Inflammatory macrophage treated with lipopolysaccharide for 4 hours (primary cell): ENCODE measurements at regions not wholly inside any gene's neighbourhood (a gene's known extent, or its start where the extent isn't known, plus 50 kb on each side); places are given as distances from the start of the nearest gene placed in this dataset.
A peak's percentile ranks its signal among the peaks of the same experiment; 100 is the strongest.
"Not testable (repeated sequence)": the region's sequence is repeated elsewhere in the genome, so short reads cannot be mapped to it uniquely, and the experiment has no call there.

Source experiments
- DNase-seq: peaks from one replicate; pipeline ENCODE4 v3.0.0-alpha.2; 2020

DNA sequence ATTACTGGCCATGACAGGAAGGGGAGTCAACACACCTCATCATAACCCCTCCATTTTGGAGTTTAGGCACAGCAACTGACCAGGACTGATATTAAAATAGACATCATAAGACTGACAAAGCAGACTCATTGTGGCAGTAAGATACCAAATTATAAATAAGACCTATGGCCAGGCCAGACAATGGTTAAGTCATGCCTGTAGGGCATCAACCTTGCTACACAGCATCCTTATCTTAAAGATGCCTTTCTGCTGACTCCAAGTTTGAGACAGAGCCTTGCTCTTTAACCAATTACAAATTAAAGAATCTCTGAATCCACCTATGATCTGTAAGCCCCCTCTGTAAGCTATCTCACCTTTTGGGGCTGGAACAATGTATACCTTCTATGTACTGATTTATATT lies 65.5 kb downstream of the VCX2 start:
- DNase-seq = no peak

DNA sequence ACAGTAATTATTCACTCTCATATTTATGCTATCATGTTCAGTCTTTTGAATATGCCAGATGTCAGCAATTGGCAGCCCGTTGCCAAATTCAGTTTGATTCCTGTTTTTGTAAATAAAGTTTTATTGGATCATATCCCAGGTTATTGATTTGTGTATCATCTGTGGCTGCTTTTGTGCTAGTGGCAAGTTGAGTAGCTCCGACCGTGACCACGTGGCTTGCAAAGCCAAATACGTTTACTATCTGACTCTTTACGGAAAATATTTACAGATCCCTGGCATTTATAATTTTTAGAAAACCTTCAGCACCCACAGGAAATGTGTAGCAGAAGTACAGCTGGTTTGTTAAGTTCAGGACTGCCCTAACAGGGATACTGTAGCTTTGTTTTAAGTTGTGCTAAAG lies 67.4 kb downstream of the VCX2 start:
- DNase-seq = no peak

DNA sequence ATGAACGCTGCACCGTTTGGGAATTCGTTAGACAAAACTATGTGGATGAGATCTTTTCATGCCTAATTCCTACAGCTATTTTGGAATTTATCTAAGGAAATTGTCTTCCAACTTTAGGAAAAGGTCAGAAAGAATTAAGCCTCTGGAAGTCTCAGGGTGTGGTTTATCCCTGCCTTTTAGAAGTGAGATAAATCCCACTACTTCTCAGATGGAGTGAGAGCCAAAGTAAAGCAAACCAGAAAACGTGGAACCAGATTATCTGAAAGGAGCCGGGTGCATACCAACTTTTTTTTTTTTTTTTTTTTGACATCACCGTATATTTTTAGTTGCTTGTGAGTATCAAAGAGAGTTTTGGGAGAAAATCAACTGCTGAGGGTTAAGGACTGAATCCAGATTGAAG lies 79.6 kb downstream of the VCX2 start:
- DNase-seq = no peak

DNA sequence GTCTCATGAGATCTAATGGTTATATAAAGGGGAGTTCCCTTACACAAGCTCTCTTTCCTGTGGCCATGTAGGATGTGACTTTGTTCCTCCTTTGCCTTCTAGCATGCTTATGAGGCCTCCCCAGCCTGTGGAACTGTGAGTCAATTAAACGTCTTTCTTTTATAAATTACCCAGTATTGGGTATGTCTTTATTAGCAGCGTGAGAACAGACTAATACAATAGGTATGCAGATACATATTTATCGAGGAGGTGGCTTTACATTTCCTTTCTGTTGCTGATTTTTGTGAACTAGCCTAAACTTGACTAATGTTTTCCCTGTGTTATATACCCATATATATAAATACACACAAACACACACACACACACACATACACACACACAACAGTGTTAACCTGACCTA lies 80.2 kb downstream of the VCX2 start:
- DNase-seq = no peak

- DNase-seq = no peak
These were observed 80.6 kb downstream of the VCX2 start for GRCh38 chrX:8090482-8090881.

GRCh38 chrX:8089141-8089540 lies 81.9 kb downstream of the VCX2 start:
- DNase-seq = no peak

GRCh38 chrX:8084006-8084405 lies 87.1 kb downstream of the VCX2 start:
- no peak for DNase-seq

- DNase-seq = no peak
These were observed 87.8 kb downstream of the VCX2 start for GRCh38 chrX:8083286-8083685.

GRCh38 chrX:8075636-8076035 lies 95.4 kb downstream of the VCX2 start:
- no peak for DNase-seq

- no peak for DNase-seq
These were observed 103.2 kb downstream of the VCX2 start for GRCh38 chrX:8067754-8068462.

- no peak for DNase-seq
These were observed 118.2 kb downstream of the VCX2 start for GRCh38 chrX:8052909-8053308.

- no peak for DNase-seq
These were observed 121.2 kb downstream of the VCX2 start for GRCh38 chrX:8049827-8050226.

DNA sequence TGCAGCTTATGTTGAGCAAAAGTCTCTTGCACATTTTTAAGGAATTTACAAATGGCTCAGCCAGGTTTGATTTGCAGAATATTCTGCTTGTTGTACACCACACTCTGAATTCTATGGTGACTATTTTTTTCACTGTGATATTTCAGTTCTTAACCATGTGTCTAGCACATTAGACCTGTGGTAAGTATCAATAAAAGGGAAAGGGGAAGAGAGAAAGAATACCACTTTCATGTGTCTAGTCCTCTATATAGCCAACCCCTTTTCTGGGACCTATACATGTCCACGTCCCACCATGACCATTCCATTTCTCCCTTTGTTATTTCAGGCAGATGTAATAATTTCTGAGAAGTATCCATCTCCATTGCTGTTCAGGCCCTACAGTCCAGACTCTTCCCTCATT lies 121.3 kb upstream of the PNPLA4 start:
- DNase-seq = no peak

GRCh38 chrX:8044947-8045346 lies 117.7 kb upstream of the PNPLA4 start:
- DNase-seq = no peak

DNA sequence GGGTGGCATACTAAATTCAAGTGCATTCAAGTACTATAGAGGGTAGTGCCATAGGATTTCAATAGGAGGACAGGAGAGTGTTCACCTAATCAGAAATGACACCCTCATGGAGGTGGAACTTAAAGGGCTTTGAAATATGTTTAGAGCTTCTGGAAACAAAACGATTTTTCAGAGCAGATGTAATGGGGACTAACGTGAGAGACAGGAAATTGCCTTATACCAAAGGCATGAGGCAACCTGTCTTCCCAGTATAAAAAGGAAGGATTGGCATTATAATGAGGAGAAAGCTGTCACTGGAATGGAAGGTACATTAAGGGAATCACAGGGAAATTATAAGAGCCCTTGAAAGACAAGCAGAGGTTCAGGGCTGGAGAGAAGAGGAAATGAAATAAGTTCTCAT lies 116.3 kb upstream of the PNPLA4 start:
- no peak for DNase-seq

- DNase-seq = no peak
These were observed 115.9 kb upstream of the PNPLA4 start for GRCh38 chrX:8043121-8043520.

DNA sequence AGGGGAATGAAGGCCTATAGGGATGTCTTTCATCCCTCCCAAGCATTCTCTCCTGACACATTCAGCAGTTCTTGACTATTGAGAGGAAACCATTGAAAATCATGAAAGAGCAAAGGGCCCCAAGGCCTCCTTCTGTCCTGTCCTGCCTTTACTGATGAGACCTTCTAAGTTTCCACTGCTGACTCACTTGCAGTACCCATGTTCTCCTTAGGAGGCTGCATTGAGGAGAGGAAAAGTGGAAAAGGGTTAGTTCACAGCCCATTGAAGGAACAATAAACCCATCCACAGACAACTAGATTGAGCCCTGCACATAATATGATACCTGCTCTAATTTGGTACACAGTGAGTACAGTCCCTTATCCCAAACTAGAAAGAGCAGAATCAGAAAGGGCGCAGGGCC lies 115.1 kb upstream of the PNPLA4 start:
- DNase-seq = no peak

- DNase-seq = not testable (repeated sequence)
These were observed 112.5 kb upstream of the PNPLA4 start for GRCh38 chrX:8039711-8040110.

- peak; percentile 0 for DNase-seq
These were observed 110.6 kb upstream of the PNPLA4 start for GRCh38 chrX:8037593-8038348.

GRCh38 chrX:8036914-8037313 lies 109.7 kb upstream of the PNPLA4 start:
- DNase-seq = no peak

GRCh38 chrX:8034058-8034457 lies 106.8 kb upstream of the PNPLA4 start:
- no peak for DNase-seq

- no peak for DNase-seq
These were observed 106.0 kb upstream of the PNPLA4 start for GRCh38 chrX:8033175-8033574.

DNA sequence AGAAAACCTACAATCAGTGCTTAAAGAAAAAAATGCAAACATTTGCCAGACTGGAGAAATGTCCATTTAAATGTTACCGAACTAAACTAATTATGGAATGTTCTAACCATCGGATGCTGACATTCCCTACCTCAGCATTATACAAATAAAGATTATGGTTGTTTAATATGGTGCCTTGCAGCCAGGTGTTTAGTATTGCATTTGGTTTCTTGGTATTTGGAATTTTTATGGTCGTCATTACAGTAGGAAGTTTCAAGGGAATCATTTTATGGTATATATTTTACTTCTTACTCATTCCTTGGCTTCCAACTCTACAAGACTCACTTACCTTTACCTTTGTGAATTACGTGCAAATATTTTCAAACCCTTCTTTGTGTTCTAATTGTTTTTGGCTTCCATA lies 103.1 kb upstream of the PNPLA4 start:
- no peak for DNase-seq

DNA sequence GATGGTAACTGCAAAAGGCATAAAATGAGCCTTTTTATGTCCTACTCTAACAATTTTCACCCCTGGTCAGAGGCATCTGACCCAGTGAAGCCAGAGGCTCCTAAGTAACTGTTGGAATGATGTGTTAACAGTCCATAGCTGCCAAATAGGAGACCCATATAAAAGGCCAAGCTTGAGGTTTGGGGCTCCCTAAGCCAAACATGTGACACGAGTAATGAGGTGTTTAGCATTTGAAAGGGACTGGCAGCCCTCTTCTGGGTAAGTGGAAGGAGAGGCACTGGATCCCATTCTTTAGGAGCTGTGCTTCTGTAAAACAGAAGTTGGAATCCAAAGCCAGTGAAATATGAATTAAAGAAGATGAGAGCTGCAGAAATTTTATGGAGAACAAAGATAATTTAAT lies 100.6 kb upstream of the PNPLA4 start:
- no peak for DNase-seq

DNA sequence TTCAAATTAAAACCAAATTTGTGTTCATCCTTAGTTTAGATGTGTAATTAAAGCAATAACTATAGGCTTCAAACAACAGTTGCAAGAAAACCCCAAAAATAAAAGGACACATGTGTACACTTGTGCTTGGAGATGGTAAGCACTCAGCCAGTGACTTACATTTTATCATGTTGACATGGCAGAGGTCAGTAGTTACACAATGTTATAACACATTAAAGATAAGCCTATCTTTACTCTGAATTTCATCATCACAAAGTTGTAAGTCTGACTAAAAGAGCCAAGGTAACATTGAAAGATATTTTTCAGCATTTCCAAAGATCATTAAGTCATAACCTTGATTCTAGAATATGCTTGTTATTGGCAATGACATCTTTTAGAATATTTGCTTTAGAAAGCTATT lies 98.5 kb upstream of the PNPLA4 start:
- no peak for DNase-seq
